ENCODE measurements at regions not wholly inside any gene's neighbourhood (a gene's known extent, or its start where the extent isn't known, plus 50 kb on each side); places are given as distances from the start of the nearest gene placed in this dataset.

DNA sequence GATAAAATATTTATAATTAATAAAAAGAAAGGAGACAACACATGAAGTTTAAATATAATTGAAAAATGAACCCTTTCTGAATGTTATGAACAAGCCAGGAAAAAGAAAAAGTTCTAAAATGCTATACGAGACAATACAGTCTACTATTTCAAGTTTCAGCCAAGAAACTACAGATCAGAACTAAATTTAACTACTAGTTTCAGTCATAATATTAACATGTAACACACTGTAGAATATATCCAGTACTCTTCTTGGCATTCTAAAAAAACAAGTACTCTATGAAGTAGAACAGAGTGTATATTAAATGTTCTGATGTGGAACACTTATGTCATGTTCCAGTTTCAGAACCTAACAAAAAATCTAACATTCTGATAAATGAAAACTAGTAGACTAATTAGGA is 679.7 kb downstream of the FAT4 start:
- no peak overlapping the region for H3K27ac ChIP-seq (ENCODE audit: insufficient read depth in 1 of 2, low read depth in 1 of 2, low read length in 2 of 2, poor library complexity in 1 of 2, severe bottlenecking in 2 of 2)
- H3K4me3 ChIP-seq (ENCODE audit: control insufficient read depth in 1 of 7, extremely low read depth in 1 of 7, insufficient read depth in 4 of 7, low read depth in 2 of 7, low read length in 6 of 7): no peak overlapping the region
- H3K9me3 ChIP-seq (ENCODE audit: control extremely low read depth in 1 of 5, control insufficient read depth in 4 of 5, insufficient read depth in 2 of 5, low read depth in 1 of 5, low read length in 4 of 5): no peaks in the 10 kb centered on the region
- CTCF ChIA-PET: no interaction called here
- no peak for DNase-seq
- POLR2A ChIA-PET: no interaction called here
- H3K36me3 ChIP-seq (ENCODE audit: control insufficient read depth in 4 of 4, insufficient read depth in 4 of 4, low read length in 3 of 4): no peaks in the 10 kb centered on the region
- no CpG with 5 or more reads among the region's 1 CpG for WGBS (ENCODE audit: insufficient coverage)
- no peaks in the 10 kb centered on the region for H3K27me3 ChIP-seq (replicated peaks in 2 of 5; ENCODE audit: control insufficient read depth in 4 of 5, insufficient read depth in 5 of 5, low read length in 4 of 5)
- H3K4me1 ChIP-seq (ENCODE audit: control extremely low read depth in 1 of 4, control insufficient read depth in 4 of 4, insufficient read depth in 4 of 4, low read length in 3 of 4): no peaks in the 10 kb centered on the region

GRCh38 chr4:126004941-126005340 is 690.2 kb downstream of the FAT4 start:
- Histone ChIP-seq H3K27ac (ENCODE audit: insufficient read depth in 1 of 2, low read depth in 1 of 2, low read length in 2 of 2, poor library complexity in 1 of 2, severe bottlenecking in 2 of 2) (no peak overlapping the region), H3K27me3 (replicated peaks in 2 of 5; ENCODE audit: control insufficient read depth in 4 of 5, insufficient read depth in 5 of 5, low read length in 4 of 5) (no peaks in the 10 kb centered on the region), H3K9me3 (ENCODE audit: control extremely low read depth in 1 of 5, control insufficient read depth in 4 of 5, insufficient read depth in 2 of 5, low read depth in 1 of 5, low read length in 4 of 5) (no peaks in the 10 kb centered on the region), H3K36me3 (ENCODE audit: control insufficient read depth in 4 of 4, insufficient read depth in 4 of 4, low read length in 3 of 4) (no peaks in the 10 kb centered on the region), H3K4me3 (ENCODE audit: control insufficient read depth in 1 of 7, extremely low read depth in 1 of 7, insufficient read depth in 4 of 7, low read depth in 2 of 7, low read length in 6 of 7) (no peak overlapping the region), H3K4me1 (ENCODE audit: control extremely low read depth in 1 of 4, control insufficient read depth in 4 of 4, insufficient read depth in 4 of 4, low read length in 3 of 4) (no peaks in the 10 kb centered on the region)
- ChIA-PET POLR2A (no interaction called here), CTCF (no interaction called here)
- no peak for DNase-seq
- 88% methylated on average over 4 of the region's 4 CpGs for WGBS (ENCODE audit: insufficient coverage)

- Histone ChIP-seq H3K36me3 (ENCODE audit: control insufficient read depth in 4 of 4, insufficient read depth in 4 of 4, low read length in 3 of 4) (no peaks in the 10 kb centered on the region), H3K4me1 (ENCODE audit: control extremely low read depth in 1 of 4, control insufficient read depth in 4 of 4, insufficient read depth in 4 of 4, low read length in 3 of 4) (no peaks in the 10 kb centered on the region), H3K4me3 (ENCODE audit: control insufficient read depth in 1 of 7, extremely low read depth in 1 of 7, insufficient read depth in 4 of 7, low read depth in 2 of 7, low read length in 6 of 7) (no peak overlapping the region), H3K27me3 (replicated peaks in 2 of 5; ENCODE audit: control insufficient read depth in 4 of 5, insufficient read depth in 5 of 5, low read length in 4 of 5) (no peaks in the 10 kb centered on the region), H3K27ac (ENCODE audit: insufficient read depth in 1 of 2, low read depth in 1 of 2, low read length in 2 of 2, poor library complexity in 1 of 2, severe bottlenecking in 2 of 2) (no peak overlapping the region), H3K9me3 (ENCODE audit: control extremely low read depth in 1 of 5, control insufficient read depth in 4 of 5, insufficient read depth in 2 of 5, low read depth in 1 of 5, low read length in 4 of 5) (peaks cover 0 to 2% (median 0%) of the 10 kb centered on the region in 5 experiments)
- POLR2A ChIA-PET: no interaction called here
- CTCF ChIA-PET: no interaction called here
- DNase-seq: no peak
- WGBS (ENCODE audit: insufficient coverage): no CpG with 5 or more reads among the region's 3 CpGs
These were observed 692.4 kb downstream of the FAT4 start for GRCh38 chr4:126007142-126007541.

DNA sequence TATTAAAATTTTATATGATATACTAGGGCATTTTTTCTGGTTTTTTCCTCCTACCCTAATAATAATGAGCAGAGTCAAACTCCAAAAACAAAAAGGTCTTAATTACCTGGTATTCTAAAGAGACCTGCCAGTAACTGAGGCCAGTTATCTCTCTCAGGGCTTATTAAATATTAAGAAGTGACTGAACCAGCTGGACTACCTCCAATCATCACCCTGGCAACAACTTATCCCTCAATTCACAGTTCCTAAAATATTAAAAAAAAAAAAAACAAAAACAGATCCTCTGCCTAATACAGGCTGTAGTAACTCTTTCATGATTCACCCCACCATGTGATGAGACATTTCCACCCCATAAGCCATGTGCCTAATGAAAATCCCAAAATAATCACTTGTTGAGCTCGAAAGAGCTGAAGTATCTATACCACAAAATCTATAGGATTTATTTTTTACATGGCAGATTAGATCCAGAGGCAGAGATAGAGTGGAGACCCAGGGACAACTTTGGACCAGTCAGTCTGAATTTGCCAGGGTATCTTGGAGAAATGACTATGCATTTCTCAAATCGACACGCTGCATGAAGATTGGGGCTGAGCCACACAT is 698.0 kb downstream of the FAT4 start:
- H3K36me3 ChIP-seq (ENCODE audit: control insufficient read depth in 4 of 4, insufficient read depth in 4 of 4, low read length in 3 of 4): no peaks in the 10 kb centered on the region
- ChIA-PET POLR2A (no interaction called here), CTCF (no interaction called here)
- no peak for DNase-seq
- no peaks in the 10 kb centered on the region for H3K4me1 ChIP-seq (ENCODE audit: control extremely low read depth in 1 of 4, control insufficient read depth in 4 of 4, insufficient read depth in 4 of 4, low read length in 3 of 4)
- no peak overlapping the region for H3K27ac ChIP-seq (ENCODE audit: insufficient read depth in 1 of 2, low read depth in 1 of 2, low read length in 2 of 2, poor library complexity in 1 of 2, severe bottlenecking in 2 of 2)
- no peak overlapping the region for H3K4me3 ChIP-seq (ENCODE audit: control insufficient read depth in 1 of 7, extremely low read depth in 1 of 7, insufficient read depth in 4 of 7, low read depth in 2 of 7, low read length in 6 of 7)
- H3K9me3 ChIP-seq (ENCODE audit: control extremely low read depth in 1 of 5, control insufficient read depth in 4 of 5, insufficient read depth in 2 of 5, low read depth in 1 of 5, low read length in 4 of 5): peaks cover 0 to 2% (median 0%) of the 10 kb centered on the region in 5 experiments
- 96% methylated on average over 2 of the region's 3 CpGs for WGBS (ENCODE audit: insufficient coverage)
- H3K27me3 ChIP-seq (replicated peaks in 2 of 5; ENCODE audit: control insufficient read depth in 4 of 5, insufficient read depth in 5 of 5, low read length in 4 of 5): no peaks in the 10 kb centered on the region

DNA sequence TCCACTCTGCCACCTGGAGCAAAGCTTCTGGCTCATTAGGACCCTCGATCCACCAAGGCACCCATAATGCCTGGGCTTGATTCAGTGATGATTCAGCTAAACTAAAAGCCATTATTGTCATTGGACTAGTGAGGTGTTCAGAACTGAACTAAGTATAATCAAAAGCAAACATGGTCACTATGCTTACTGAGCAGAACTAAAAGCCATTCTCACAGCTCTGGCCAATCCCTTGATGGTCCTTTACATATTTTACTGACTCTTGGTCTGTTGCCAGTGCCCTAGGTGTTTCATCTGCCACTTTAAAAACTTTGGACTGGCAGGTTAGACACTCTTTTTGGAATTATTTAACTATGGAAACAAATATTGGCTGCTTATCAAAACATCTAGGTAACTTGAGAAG is 703.5 kb downstream of the FAT4 start:
- POLR2A ChIA-PET: no interaction called here
- Histone ChIP-seq H3K27ac (ENCODE audit: insufficient read depth in 1 of 2, low read depth in 1 of 2, low read length in 2 of 2, poor library complexity in 1 of 2, severe bottlenecking in 2 of 2) (no peak overlapping the region), H3K36me3 (ENCODE audit: control insufficient read depth in 4 of 4, insufficient read depth in 4 of 4, low read length in 3 of 4) (no peaks in the 10 kb centered on the region), H3K4me1 (ENCODE audit: control extremely low read depth in 1 of 4, control insufficient read depth in 4 of 4, insufficient read depth in 4 of 4, low read length in 3 of 4) (no peaks in the 10 kb centered on the region), H3K4me3 (ENCODE audit: control insufficient read depth in 1 of 7, extremely low read depth in 1 of 7, insufficient read depth in 4 of 7, low read depth in 2 of 7, low read length in 6 of 7) (no peak overlapping the region), H3K27me3 (replicated peaks in 2 of 5; ENCODE audit: control insufficient read depth in 4 of 5, insufficient read depth in 5 of 5, low read length in 4 of 5) (no peaks in the 10 kb centered on the region), H3K9me3 (ENCODE audit: control extremely low read depth in 1 of 5, control insufficient read depth in 4 of 5, insufficient read depth in 2 of 5, low read depth in 1 of 5, low read length in 4 of 5) (peaks cover 0 to 2% (median 0%) of the 10 kb centered on the region in 5 experiments)
- DNase-seq: no peak
- WGBS (ENCODE audit: insufficient coverage): 90% methylated on average over 1 of the region's 1 CpG
- CTCF ChIA-PET: no interaction called here

- ChIA-PET POLR2A (no interaction called here), CTCF (no interaction called here)
- H3K4me3 ChIP-seq (ENCODE audit: control insufficient read depth in 1 of 7, extremely low read depth in 1 of 7, insufficient read depth in 4 of 7, low read depth in 2 of 7, low read length in 6 of 7): no peak overlapping the region
- WGBS (ENCODE audit: insufficient coverage): 100% methylated on average over 1 of the region's 3 CpGs
- H3K4me1 ChIP-seq (ENCODE audit: control extremely low read depth in 1 of 4, control insufficient read depth in 4 of 4, insufficient read depth in 4 of 4, low read length in 3 of 4): no peaks in the 10 kb centered on the region
- no peaks in the 10 kb centered on the region for H3K36me3 ChIP-seq (ENCODE audit: control insufficient read depth in 4 of 4, insufficient read depth in 4 of 4, low read length in 3 of 4)
- no peak overlapping the region for H3K27ac ChIP-seq (ENCODE audit: insufficient read depth in 1 of 2, low read depth in 1 of 2, low read length in 2 of 2, poor library complexity in 1 of 2, severe bottlenecking in 2 of 2)
- DNase-seq: no peak
- peaks cover 0 to 2% (median 0%) of the 10 kb centered on the region in 5 experiments for H3K9me3 ChIP-seq (ENCODE audit: control extremely low read depth in 1 of 5, control insufficient read depth in 4 of 5, insufficient read depth in 2 of 5, low read depth in 1 of 5, low read length in 4 of 5)
- H3K27me3 ChIP-seq (replicated peaks in 2 of 5; ENCODE audit: control insufficient read depth in 4 of 5, insufficient read depth in 5 of 5, low read length in 4 of 5): no peaks in the 10 kb centered on the region
These were observed 709.1 kb downstream of the FAT4 start for GRCh38 chr4:126023896-126024295.

- ChIA-PET CTCF (no interaction called here), POLR2A (no interaction called here)
- no peaks in the 10 kb centered on the region for H3K36me3 ChIP-seq (ENCODE audit: control insufficient read depth in 4 of 4, insufficient read depth in 4 of 4, low read length in 3 of 4)
- no peak for DNase-seq
- no peak overlapping the region for H3K4me3 ChIP-seq (ENCODE audit: control insufficient read depth in 1 of 7, extremely low read depth in 1 of 7, insufficient read depth in 4 of 7, low read depth in 2 of 7, low read length in 6 of 7)
- no peak overlapping the region for H3K27ac ChIP-seq (ENCODE audit: insufficient read depth in 1 of 2, low read depth in 1 of 2, low read length in 2 of 2, poor library complexity in 1 of 2, severe bottlenecking in 2 of 2)
- no peaks in the 10 kb centered on the region for H3K9me3 ChIP-seq (ENCODE audit: control extremely low read depth in 1 of 5, control insufficient read depth in 4 of 5, insufficient read depth in 2 of 5, low read depth in 1 of 5, low read length in 4 of 5)
- WGBS (ENCODE audit: insufficient coverage): no CpG with 5 or more reads among the region's 2 CpGs
- no peaks in the 10 kb centered on the region for H3K27me3 ChIP-seq (replicated peaks in 2 of 5; ENCODE audit: control insufficient read depth in 4 of 5, insufficient read depth in 5 of 5, low read length in 4 of 5)
- H3K4me1 ChIP-seq (ENCODE audit: control extremely low read depth in 1 of 4, control insufficient read depth in 4 of 4, insufficient read depth in 4 of 4, low read length in 3 of 4): no peaks in the 10 kb centered on the region
These were observed 712.8 kb downstream of the FAT4 start for GRCh38 chr4:126027601-126028000.
